ENCODE measurements at regions not wholly inside any gene's neighbourhood (a gene's known extent, or its start where the extent isn't known, plus 50 kb on each side); places are given as distances from the start of the nearest gene placed in this dataset.
"Not testable (repeated sequence)": the region's sequence is repeated elsewhere in the genome, so short reads cannot be mapped to it uniquely, and the experiment has no call there.

GRCh38 chr10:83769281-83769820 lies 370.0 kb upstream of the GHITM start:
- TF ChIP-seq POLR2A (IDR thresholded peaks at IDR 0.05) (no peak), CTCF (IDR thresholded peaks at IDR 0.05) (no peak), POLR2AphosphoS5 (IDR thresholded peaks at IDR 0.05; ENCODE audit: insufficient read depth in 1 of 2, low read depth in 1 of 2) (no peak)
- no peak for DNase-seq (ENCODE audit: extremely low spot score in 2 of 2)
- intact Hi-C loops (cut with DNase I) = no loop called here
- Histone ChIP-seq H3K27me3 (no peaks in the 10 kb centered on the region), H3K4me1 (no peaks in the 10 kb centered on the region), H3K9me3 (no peaks in the 10 kb centered on the region), H3K4me3 (no peak overlapping the region), H3K36me3 (no peaks in the 10 kb centered on the region), H3K27ac (no peak overlapping the region)

GRCh38 chr10:83786701-83787100 lies 352.6 kb upstream of the GHITM start:
- H3K27me3 ChIP-seq; H3K4me1 ChIP-seq; H3K36me3 ChIP-seq; H3K9me3 ChIP-seq; intact Hi-C loops (cut with DNase I); H3K4me3 ChIP-seq; H3K27ac ChIP-seq; DNase-seq (ENCODE audit: extremely low spot score in 2 of 2): not testable (repeated sequence)

- intact Hi-C loops (cut with DNase I) = no loop called here
- no peaks in the 10 kb centered on the region for H3K4me1 ChIP-seq
- H3K4me3 ChIP-seq = no peak overlapping the region
- no peak overlapping the region for H3K27ac ChIP-seq
- H3K9me3 ChIP-seq = no peaks in the 10 kb centered on the region
- no peak for TF ChIP-seq POLR2AphosphoS5 (IDR thresholded peaks at IDR 0.05; ENCODE audit: insufficient read depth in 1 of 2, low read depth in 1 of 2)
- TF ChIP-seq CTCF (IDR thresholded peaks at IDR 0.05) = no peak
- no peak for TF ChIP-seq POLR2A (IDR thresholded peaks at IDR 0.05)
- DNase-seq (ENCODE audit: extremely low spot score in 2 of 2) = no peak
- H3K27me3 ChIP-seq = no peaks in the 10 kb centered on the region
- H3K36me3 ChIP-seq = no peaks in the 10 kb centered on the region
Observed at GRCh38 chr10:83801983-83802382, 337.3 kb upstream of the GHITM start.

- intact Hi-C loops (cut with DNase I) = no loop called here
- TF ChIP-seq CTCF (IDR thresholded peaks at IDR 0.05) = no peak
- no peak for TF ChIP-seq POLR2A (IDR thresholded peaks at IDR 0.05)
- TF ChIP-seq POLR2AphosphoS5 (IDR thresholded peaks at IDR 0.05; ENCODE audit: insufficient read depth in 1 of 2, low read depth in 1 of 2) = no peak
- no peaks in the 10 kb centered on the region for H3K9me3 ChIP-seq
Observed at GRCh38 chr10:83806717-83807116, 332.6 kb upstream of the GHITM start.

GRCh38 chr10:83809001-83809400 lies 330.3 kb upstream of the GHITM start:
- no peaks in the 10 kb centered on the region for H3K27me3 ChIP-seq
- H3K27ac ChIP-seq = no peak overlapping the region
- intact Hi-C loops (cut with DNase I) = no loop called here
- no peak for DNase-seq (ENCODE audit: extremely low spot score in 2 of 2)
- no peaks in the 10 kb centered on the region for H3K4me1 ChIP-seq
- no peaks in the 10 kb centered on the region for H3K36me3 ChIP-seq
- no peaks in the 10 kb centered on the region for H3K9me3 ChIP-seq
- H3K4me3 ChIP-seq = no peak overlapping the region
- no peak for TF ChIP-seq POLR2A (IDR thresholded peaks at IDR 0.05)
- TF ChIP-seq CTCF (IDR thresholded peaks at IDR 0.05) = no peak
- no peak for TF ChIP-seq POLR2AphosphoS5 (IDR thresholded peaks at IDR 0.05; ENCODE audit: insufficient read depth in 1 of 2, low read depth in 1 of 2)

More at GRCh38 chr10:83806717-83807116, 332.6 kb upstream of the GHITM start:
- Histone ChIP-seq H3K27ac (no peak overlapping the region), H3K4me3 (no peak overlapping the region), H3K36me3 (no peaks in the 10 kb centered on the region), H3K27me3 (no peaks in the 10 kb centered on the region), H3K4me1 (no peaks in the 10 kb centered on the region)
- DNase-seq (ENCODE audit: extremely low spot score in 2 of 2) = no peak

Data from vagina (tissue), 2 donors.